H1 (cell line): ENCODE measurements at regions not wholly inside any gene's neighbourhood (a gene's known extent, or its start where the extent isn't known, plus 50 kb on each side); places are given as distances from the start of the nearest gene placed in this dataset.

Experiments used
- CTCF ChIA-PET: fragments of 300-600 bp; sonication (Branson Sonifier 250); formaldehyde crosslinking; loops from one replicate; lab custom pipeline; 2021; ENCODE audit not compliant: partially characterized antibody; lab: Charles Lee
- POLR2A ChIA-PET: fragments of 300-600 bp; sonication (Branson Sonifier 250); formaldehyde crosslinking; loops from one replicate; lab custom pipeline; 2021; ENCODE audit warnings: inconsistent platforms; ENCODE audit not compliant: partially characterized antibody; lab: Charles Lee
- DNase-seq, 2 experiments: peaks; one replicate each; pipeline versions ENCODE4 v3.0.0 to v3.0.0-alpha.2; 2010 to 2022; ENCODE audit warnings: low spot score in 2 of 2, low read depth in 1 of 2, mixed read lengths in 1 of 2
- FAIRE-seq: peaks from 2 replicates; lab custom pipeline; 2011; peaks lifted over from hg19 to GRCh38; lab: Jason Lieb, UNC
- H2AFZ ChIP-seq: 2 replicates; pipeline ENCODE4 v1.8.1; 2012; ENCODE audit warnings: low read length, inconsistent platforms
- H2AK5ac ChIP-seq: 2 replicates; pipeline ENCODE4 v1.6.1; 2013; ENCODE audit warnings: low read depth, low read length
- H2BK120ac ChIP-seq: replicated peaks from 2 replicates; pipeline ENCODE3; 2013; ENCODE audit warnings: low read depth, low read length, inconsistent platforms
- H2BK12ac ChIP-seq: 2 replicates; pipeline ENCODE4 v1.6.1; 2013; ENCODE audit warnings: low read depth, low read length
- H2BK15ac ChIP-seq: 2 replicates; pipeline ENCODE4 v1.6.1; 2013; ENCODE audit warnings: low read length
- H2BK20ac ChIP-seq: 2 replicates; pipeline ENCODE4 v1.6.1; 2013; ENCODE audit warnings: low read length
- H2BK5ac ChIP-seq: 2 replicates; pipeline ENCODE4 v1.6.1; 2013; ENCODE audit warnings: low read depth, low read length
- H3K14ac ChIP-seq: 2 replicates; pipeline ENCODE4 v1.6.1; 2013; ENCODE audit warnings: inconsistent platforms; ENCODE audit not compliant: insufficient read length
- H3K18ac ChIP-seq: 2 replicates; pipeline ENCODE4 v1.6.1; 2013; ENCODE audit warnings: low read length; ENCODE audit errors: extremely low read depth
- H3K23ac ChIP-seq: 2 replicates; pipeline ENCODE4 v1.6.1; 2013; ENCODE audit warnings: inconsistent platforms; ENCODE audit not compliant: insufficient read length
- H3K23me2 ChIP-seq: 2 replicates; pipeline ENCODE4 v1.6.1; 2013; ENCODE audit warnings: low read depth, low read length
- H3K27ac ChIP-seq: 2 replicates; pipeline ENCODE4 v1.6.1; 2011; ENCODE audit warnings: low read depth, low read length, inconsistent platforms
- H3K27me3 ChIP-seq, 4 experiments: replicated peaks in 1 of 4; 1 replicate in 1 of 4; 2 replicates in 3 of 4; pipeline versions ENCODE4 v1.6.1 to v1.8.1; 2011 to 2013; ENCODE audit warnings: low read length in 3 of 4, mild to moderate bottlenecking in 3 of 4, inconsistent platforms in 2 of 4, mixed read lengths in 2 of 4, moderate library complexity in 1 of 4; ENCODE audit not compliant: control insufficient read depth in 3 of 4, insufficient read depth in 3 of 4; ENCODE audit errors: extremely low read depth in 1 of 4
- H3K36me3 ChIP-seq, 4 experiments: 2 replicates each; pipeline versions ENCODE4 v1.6.1 to v1.8.1; 2011 to 2013; ENCODE audit warnings: mild to moderate bottlenecking in 4 of 4, low read length in 3 of 4, moderate library complexity in 2 of 4, control low read depth in 1 of 4, inconsistent platforms in 1 of 4; ENCODE audit not compliant: insufficient read depth in 4 of 4, control insufficient read depth in 2 of 4
- H3K4ac ChIP-seq: replicated peaks from 2 replicates; pipeline ENCODE3; 2013; ENCODE audit warnings: low read length, low read depth, mixed read lengths, inconsistent platforms; ENCODE audit not compliant: insufficient read length
- H3K4me1 ChIP-seq, 4 experiments: replicated peaks in 1 of 4; 1 replicate in 1 of 4; 2 replicates in 3 of 4; pipeline versions ENCODE4 v1.6.1 to v1.8.1; 2011 to 2013; ENCODE audit warnings: low read length in 3 of 4, inconsistent platforms in 2 of 4, mixed read lengths in 1 of 4; ENCODE audit not compliant: insufficient read depth in 4 of 4, control insufficient read depth in 3 of 4
- H3K4me2 ChIP-seq, 2 experiments: 2 replicates each; pipeline versions ENCODE4 v1.6.1 to v1.8.1; 2011 to 2013; ENCODE audit warnings: low read depth in 2 of 2, low read length in 2 of 2, control low read depth in 1 of 2, inconsistent platforms in 1 of 2, mild to moderate bottlenecking in 1 of 2; ENCODE audit not compliant: insufficient read depth in 1 of 2
- H3K4me3 ChIP-seq, 4 experiments: fragments of 200-600, 300-600 bp in 1 of 4; sonication (generic), shearing (Covaris generic), sonication (Bioruptor Twin) in 1 of 4; 2 replicates each; pipeline versions ENCODE4 v1.5.1 to v1.8.1; 2011 to 2016; ENCODE audit warnings: low read length in 4 of 4, low read depth in 3 of 4, control low read depth in 2 of 4, inconsistent platforms in 2 of 4, mild to moderate bottlenecking in 2 of 4, mixed read lengths in 1 of 4, moderate library complexity in 1 of 4; ENCODE audit not compliant: insufficient read depth in 2 of 4; ENCODE audit errors: extremely low read depth in 1 of 4
- H3K56ac ChIP-seq: replicated peaks from 2 replicates; pipeline ENCODE3; 2013; ENCODE audit warnings: low read depth, mild to moderate bottlenecking, mixed read lengths, low read length, inconsistent platforms; ENCODE audit not compliant: insufficient read length
- H3K79me1 ChIP-seq: 2 replicates; pipeline ENCODE4 v1.6.1; 2013; ENCODE audit warnings: low read depth, low read length, control low read depth
- H3K79me2 ChIP-seq, 2 experiments: 2 replicates each; pipeline versions ENCODE4 v1.6.1 to v1.8.1; 2012 to 2013; ENCODE audit warnings: low read length in 2 of 2, mild to moderate bottlenecking in 2 of 2, inconsistent platforms in 1 of 2; ENCODE audit not compliant: insufficient read depth in 2 of 2, control insufficient read depth in 1 of 2
- H3K9ac ChIP-seq, 4 experiments: replicated peaks in 1 of 4; 1 replicate in 1 of 4; 2 replicates in 3 of 4; pipeline versions ENCODE4 v1.6.1 to v1.8.1; 2011 to 2013; ENCODE audit warnings: low read depth in 3 of 4, low read length in 3 of 4, control low read depth in 2 of 4, mild to moderate bottlenecking in 2 of 4, moderate library complexity in 2 of 4, inconsistent platforms in 1 of 4; ENCODE audit errors: extremely low read depth in 1 of 4
- H3K9me3 ChIP-seq, 2 experiments: 2 replicates each; pipeline versions ENCODE4 v1.6.1 to v1.8.1; 2012 to 2013; ENCODE audit warnings: mild to moderate bottlenecking in 2 of 2, moderate library complexity in 2 of 2, control low read depth in 1 of 2, inconsistent platforms in 1 of 2, low read depth in 1 of 2, low read length in 1 of 2, mixed read lengths in 1 of 2; ENCODE audit not compliant: insufficient read depth in 2 of 2
- H4K20me1 ChIP-seq, 2 experiments: replicated peaks in 1 of 2; 2 replicates each; pipeline versions ENCODE3 to v1.8.1; 2011 to 2013; ENCODE audit warnings: inconsistent platforms in 2 of 2, low read length in 2 of 2, mild to moderate bottlenecking in 1 of 2; ENCODE audit not compliant: insufficient read depth in 2 of 2, control insufficient read depth in 1 of 2
- H4K5ac ChIP-seq: 2 replicates; pipeline ENCODE4 v1.6.1; 2013; ENCODE audit warnings: low read length, low read depth, mixed read lengths, inconsistent platforms; ENCODE audit not compliant: insufficient read length
- H4K8ac ChIP-seq: 2 replicates; pipeline ENCODE4 v1.8.0; 2013; ENCODE audit warnings: mild to moderate bottlenecking, moderate library complexity, low read length, inconsistent platforms; ENCODE audit not compliant: insufficient read depth; ENCODE audit errors: extremely low read depth
- H4K91ac ChIP-seq: replicated peaks from 2 replicates; pipeline ENCODE3; 2013; ENCODE audit warnings: low read length, mixed read lengths, inconsistent platforms; ENCODE audit not compliant: insufficient read length
- BRCA1 ChIP-seq: IDR thresholded peaks from 2 replicates; pipeline ENCODE4 v1.6.1; 2012; ENCODE audit warnings: low read depth, low read length, improper control_type of control experiment
- CEBPB ChIP-seq: IDR thresholded peaks from 2 replicates; pipeline ENCODE4 v1.6.1; 2012; ENCODE audit warnings: low read depth, low read length
- GTF2F1 ChIP-seq: IDR thresholded peaks from 2 replicates; pipeline ENCODE4 v1.6.1; 2012; ENCODE audit warnings: low read depth, low read length, improper control_type of control experiment, borderline replicate concordance
- HDAC6 ChIP-seq: IDR thresholded peaks from one replicate; pipeline ENCODE4 v1.7.1; 2012; ENCODE audit warnings: low read depth, mild to moderate bottlenecking, inconsistent platforms, low read length, moderate library complexity
- JUND ChIP-seq: IDR thresholded peaks from 2 replicates; pipeline ENCODE4 v1.6.1; 2011; ENCODE audit warnings: mild to moderate bottlenecking, improper control_type of control experiment, low read length
- KDM1A ChIP-seq: fragments of 200-600, 300-600 bp; sonication (generic); IDR thresholded peaks from 2 replicates; pipeline ENCODE4 v1.7.1; 2016; ENCODE audit warnings: mild to moderate bottlenecking, low read length, borderline replicate concordance
- NRF1 ChIP-seq: IDR thresholded peaks from 2 replicates; pipeline ENCODE4 v1.6.1; 2011; ENCODE audit warnings: mild to moderate bottlenecking, low read depth, low read length, improper control_type of control experiment
- RBBP5 ChIP-seq: IDR thresholded peaks from 2 replicates; pipeline ENCODE4 v1.7.1; 2012; ENCODE audit warnings: low read depth, mild to moderate bottlenecking, inconsistent platforms, low read length, moderate library complexity, borderline replicate concordance
- RXRA ChIP-seq: IDR thresholded peaks from 2 replicates; pipeline ENCODE4 v1.6.1; 2011; ENCODE audit warnings: low read depth, mild to moderate bottlenecking, low read length, moderate library complexity; ENCODE audit not compliant: insufficient read depth
- SAP30 ChIP-seq: fragments of 300-600 bp; sonication (generic); IDR thresholded peaks from 2 replicates; pipeline ENCODE4 v1.7.1; 2012; ENCODE audit warnings: low read length, moderate library complexity, mild to moderate bottlenecking, inconsistent platforms; ENCODE audit not compliant: insufficient read depth, insufficient replicate concordance
- SP2 ChIP-seq: IDR thresholded peaks from 2 replicates; pipeline ENCODE4 v1.6.1; 2012; ENCODE audit warnings: mild to moderate bottlenecking, low read length, inconsistent platforms
- SP4 ChIP-seq: IDR thresholded peaks from 2 replicates; pipeline ENCODE4 v1.6.1; 2012; ENCODE audit warnings: low read length, inconsistent platforms
- SRF ChIP-seq: IDR thresholded peaks from 2 replicates; pipeline ENCODE4 v1.6.1; 2011; ENCODE audit warnings: mild to moderate bottlenecking, low read depth, low read length, moderate library complexity
- TBP ChIP-seq: IDR thresholded peaks from 2 replicates; pipeline ENCODE4 v1.6.1; 2011; ENCODE audit warnings: low read depth, low read length, improper control_type of control experiment
- YY1 ChIP-seq: IDR thresholded peaks from 2 replicates; pipeline ENCODE4 v1.6.1; 2011; ENCODE audit warnings: low read depth, mild to moderate bottlenecking, low read length
- WGBS, 2 experiments: shearing (Covaris generic) in 1 of 2; methylation state at CpG; one replicate each; pipeline versions ENCODE4 v1.1.6 to v1.1.7; 2013 to 2015; ENCODE audit warnings: low lambda C conversion rate in 2 of 2, mixed read lengths in 2 of 2, inconsistent platforms in 1 of 2, low coverage in 1 of 2, missing lambda C conversion rate in 1 of 2; ENCODE audit not compliant: insufficient replicate concordance in 2 of 2, insufficient coverage in 1 of 2, insufficient read length in 1 of 2; ENCODE audit errors: extremely low coverage in 1 of 2, missing lambda C conversion rate in 1 of 2; 5-methylcytosine and 5-hydroxymethylcytosine counted together
- TF ChIP-seq, protein P1 (sequence below): IDR thresholded peaks from 2 replicates; pipeline ENCODE4 v1.6.1; 2011; ENCODE audit warnings: low read length, improper control_type of control experiment

GRCh38 chrX:6293716-6294115, 65.0 kb upstream of the NLGN4X start:
- Histone ChIP-seq H2BK15ac (no peak overlapping the region), H2AK5ac (no peak overlapping the region), H2BK20ac (no peak overlapping the region), H3K4me3 (no peak overlapping the region), H3K79me2 (no peaks in the 10 kb centered on the region), H2BK120ac (no peak overlapping the region), H3K18ac (no peak overlapping the region), H3K4me2 (no peak overlapping the region), H4K8ac (no peak overlapping the region), H4K20me1 (no peaks in the 10 kb centered on the region), H3K56ac (no peak overlapping the region), H2BK5ac (no peak overlapping the region), H4K91ac (no peak overlapping the region), H3K9ac (no peak overlapping the region), H2BK12ac (no peak overlapping the region), H4K5ac (no peak overlapping the region), H3K36me3 (no peaks in the 10 kb centered on the region), H3K14ac (no peak overlapping the region), H3K9me3 (no peaks in the 10 kb centered on the region), H3K23ac (no peak overlapping the region), H2AFZ (no peak overlapping the region), H3K4ac (no peak overlapping the region), H3K79me1 (no peaks in the 10 kb centered on the region), H3K4me1 (no peaks in the 10 kb centered on the region), H3K27ac (no peak overlapping the region), H3K23me2 (no peaks in the 10 kb centered on the region), H3K27me3 (no peaks in the 10 kb centered on the region)
- WGBS, 2 experiments = 81% methylated on average over 8 of the region's 8 CpGs; no CpG with 5 or more reads in 1 of the 2 experiments
- POLR2A ChIA-PET = no interaction called here
- FAIRE-seq = no peak
- CTCF ChIA-PET = interaction anchor here (0.9 kb wide), 1 partner anchor 1101 kb away, joined by 3 read pairs; no protein-coding TSS in a partner anchor
- DNase-seq = no peak
- TF ChIP-seq NRF1 = no peak
- TF ChIP-seq SAP30 = no peak
- no peak for TF ChIP-seq SRF
- no peak for TF ChIP-seq SP2
- no peak for TF ChIP-seq KDM1A
- TF ChIP-seq YY1 = no peak
- no peak for TF ChIP-seq RXRA
- TF ChIP-seq HDAC6 = no peak
- TF ChIP-seq CEBPB = no peak
- TF ChIP-seq RBBP5 = no peak
- no peak for TF ChIP-seq SP4
- TF ChIP-seq BRCA1 = no peak
- TF ChIP-seq, protein P1, sequence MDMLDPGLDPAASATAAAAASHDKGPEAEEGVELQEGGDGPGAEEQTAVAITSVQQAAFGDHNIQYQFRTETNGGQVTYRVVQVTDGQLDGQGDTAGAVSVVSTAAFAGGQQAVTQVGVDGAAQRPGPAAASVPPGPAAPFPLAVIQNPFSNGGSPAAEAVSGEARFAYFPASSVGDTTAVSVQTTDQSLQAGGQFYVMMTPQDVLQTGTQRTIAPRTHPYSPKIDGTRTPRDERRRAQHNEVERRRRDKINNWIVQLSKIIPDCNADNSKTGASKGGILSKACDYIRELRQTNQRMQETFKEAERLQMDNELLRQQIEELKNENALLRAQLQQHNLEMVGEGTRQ = no peak
- no peak for TF ChIP-seq TBP
- no peak for TF ChIP-seq JUND
- TF ChIP-seq GTF2F1 = no peak
